GM18502 (cell line): ENCODE measurements at regions not wholly inside any gene's neighbourhood (a gene's known extent, or its start where the extent isn't known, plus 50 kb on each side); places are given as distances from the start of the nearest gene placed in this dataset.
A peak's percentile ranks its signal among the peaks of the same experiment; 100 is the strongest.

ENCODE experiments used
- ATAC-seq: cut with Tn5 transposase; IDR thresholded peaks from one replicate; pipeline ENCODE4 v1.9.1; 2021; ENCODE audit warnings: mild to moderate bottlenecking; ENCODE audit not compliant: unreplicated experiment, poor library complexity

- no peak for ATAC-seq
Measured at GRCh38 chr3:28637742-28638141, 289.1 kb upstream of the AZI2 start.

GRCh38 chr3:28645149-28645548, 296.5 kb upstream of the AZI2 start:
- no peak for ATAC-seq

- no peak for ATAC-seq
Measured at GRCh38 chr3:28646435-28646834, 297.8 kb upstream of the AZI2 start.

GRCh38 chr3:28649266-28649665, 300.6 kb upstream of the AZI2 start:
- ATAC-seq: no peak

- ATAC-seq: no peak
Measured at GRCh38 chr3:28651159-28651558, 302.5 kb upstream of the AZI2 start.

- ATAC-seq: no peak
Measured at GRCh38 chr3:28664123-28664522, 315.5 kb upstream of the AZI2 start.

GRCh38 chr3:28667646-28668621, 319.3 kb upstream of the AZI2 start:
- peak; percentile 93 for ATAC-seq

GRCh38 chr3:28669870-28670269, 321.2 kb upstream of the AZI2 start:
- no peak for ATAC-seq

GRCh38 chr3:28672406-28672805, 323.8 kb upstream of the AZI2 start:
- ATAC-seq: no peak

- ATAC-seq: no peak
Measured at GRCh38 chr3:28673446-28673845, 324.8 kb upstream of the AZI2 start.

- no peak for ATAC-seq
Measured at GRCh38 chr3:28674212-28674611, 325.6 kb upstream of the AZI2 start.

- no peak for ATAC-seq
Measured at GRCh38 chr3:28677581-28677980, 329.0 kb upstream of the AZI2 start.

GRCh38 chr3:28678086-28678485, 329.5 kb upstream of the AZI2 start:
- no peak for ATAC-seq

- ATAC-seq: no peak
Measured at GRCh38 chr3:28680050-28680449, 331.4 kb upstream of the AZI2 start.

- ATAC-seq: no peak
Measured at GRCh38 chr3:28682121-28682520, 333.5 kb upstream of the AZI2 start.

GRCh38 chr3:28690176-28690575, 341.6 kb upstream of the AZI2 start:
- ATAC-seq: no peak

- no peak for ATAC-seq
Measured at GRCh38 chr3:28698706-28699105, 350.1 kb upstream of the AZI2 start.

- ATAC-seq: no peak
Measured at GRCh38 chr3:28699283-28699682, 350.7 kb upstream of the AZI2 start.

GRCh38 chr3:28700728-28701127, 352.1 kb upstream of the AZI2 start:
- no peak for ATAC-seq

- no peak for ATAC-seq
Measured at GRCh38 chr3:28703843-28704242, 355.2 kb upstream of the AZI2 start.

GRCh38 chr3:28711293-28711692, 362.7 kb upstream of the AZI2 start:
- ATAC-seq: no peak

- ATAC-seq: no peak
Measured at GRCh38 chr3:28716939-28717338, 368.3 kb upstream of the AZI2 start.
